NCI-H69 (cell line): ENCODE measurements at regions not wholly inside any gene's neighbourhood (a gene's known extent, or its start where the extent isn't known, plus 50 kb on each side); places are given as distances from the start of the nearest gene placed in this dataset.

Experiments
- DNase-seq: peaks from one replicate; lab custom pipeline; 2025; lab: John Stamatoyannopoulos, UW

- no peak for DNase-seq
These were observed 57.9 kb downstream of the FBXO2 start for GRCh38 chr1:11596295-11596694.

- no peak for DNase-seq
These were observed 58.9 kb downstream of the FBXO2 start for GRCh38 chr1:11595285-11595684.

GRCh38 chr1:11594625-11595024 lies 59.6 kb downstream of the FBXO2 start:
- DNase-seq: no peak

- peak; percentile 4 for DNase-seq
These were observed 60.0 kb downstream of the FBXO2 start for GRCh38 chr1:11594222-11594621.

- DNase-seq: peak; percentile 85
These were observed 61.5 kb downstream of the FBXO2 start for GRCh38 chr1:11592752-11593151.

- no peak for DNase-seq
These were observed 63.8 kb downstream of the FBXO2 start for GRCh38 chr1:11590395-11590794.
